ENCODE measurements at regions not wholly inside any gene's neighbourhood (a gene's known extent, or its start where the extent isn't known, plus 50 kb on each side); places are given as distances from the start of the nearest gene placed in this dataset.

GRCh38 chr2:14053105-14053504 lies 579.4 kb upstream of the LRATD1 start:
- no peak overlapping the region for H3K27ac ChIP-seq
- no peaks in the 10 kb centered on the region for H3K36me3 ChIP-seq (replicated peaks)
- DNase-seq, result no peak
- in situ Hi-C loops (cut with HindIII; ENCODE audit: low pct_ligation_motif_present, low sequenced_read_pairs), result no loop called here
- TF ChIP-seq CTCF (IDR thresholded peaks at IDR 0.05; ENCODE audit: low read depth, low read length, missing control alignments), result no peak
- H3K4me3 ChIP-seq (ENCODE audit: low read depth, low read length), result no peak overlapping the region
- H3K27me3 ChIP-seq (replicated peaks), result no peaks in the 10 kb centered on the region

- H3K36me3 ChIP-seq (replicated peaks), result no peaks in the 10 kb centered on the region
- no peak overlapping the region for H3K27ac ChIP-seq
- TF ChIP-seq CTCF (IDR thresholded peaks at IDR 0.05; ENCODE audit: low read depth, low read length, missing control alignments), result no peak
- DNase-seq, result no peak
- in situ Hi-C loops (cut with HindIII; ENCODE audit: low pct_ligation_motif_present, low sequenced_read_pairs), result no loop called here
- no peaks in the 10 kb centered on the region for H3K27me3 ChIP-seq (replicated peaks)
- H3K4me3 ChIP-seq (ENCODE audit: low read depth, low read length), result no peak overlapping the region
These were observed 568.2 kb upstream of the LRATD1 start for GRCh38 chr2:14064346-14064745.

GRCh38 chr2:14072338-14072737 lies 560.2 kb upstream of the LRATD1 start:
- TF ChIP-seq CTCF (IDR thresholded peaks at IDR 0.05; ENCODE audit: low read depth, low read length, missing control alignments), result no peak
- Histone ChIP-seq H3K4me3 (ENCODE audit: low read depth, low read length) (no peak overlapping the region), H3K36me3 (replicated peaks) (no peaks in the 10 kb centered on the region), H3K27ac (no peak overlapping the region), H3K27me3 (replicated peaks) (no peaks in the 10 kb centered on the region)
- no peak for DNase-seq
- in situ Hi-C loops (cut with HindIII; ENCODE audit: low pct_ligation_motif_present, low sequenced_read_pairs), result no loop called here

- in situ Hi-C loops (cut with HindIII; ENCODE audit: low pct_ligation_motif_present, low sequenced_read_pairs), result no loop called here
- H3K27me3 ChIP-seq (replicated peaks), result no peaks in the 10 kb centered on the region
- no peak for DNase-seq
- H3K4me3 ChIP-seq (ENCODE audit: low read depth, low read length), result no peak overlapping the region
- no peak for TF ChIP-seq CTCF (IDR thresholded peaks at IDR 0.05; ENCODE audit: low read depth, low read length, missing control alignments)
- no peak overlapping the region for H3K27ac ChIP-seq
- no peaks in the 10 kb centered on the region for H3K36me3 ChIP-seq (replicated peaks)
These were observed 557.8 kb upstream of the LRATD1 start for GRCh38 chr2:14074691-14075090.

- Histone ChIP-seq H3K27ac (no peak overlapping the region), H3K4me3 (ENCODE audit: low read depth, low read length) (no peak overlapping the region), H3K36me3 (replicated peaks) (no peaks in the 10 kb centered on the region), H3K27me3 (replicated peaks) (no peaks in the 10 kb centered on the region)
- in situ Hi-C loops (cut with HindIII; ENCODE audit: low pct_ligation_motif_present, low sequenced_read_pairs), result no loop called here
- no peak for DNase-seq
- TF ChIP-seq CTCF (IDR thresholded peaks at IDR 0.05; ENCODE audit: low read depth, low read length, missing control alignments), result no peak
These were observed 552.9 kb upstream of the LRATD1 start for GRCh38 chr2:14079576-14079975.

GRCh38 chr2:14081521-14081920 lies 551.0 kb upstream of the LRATD1 start:
- no peaks in the 10 kb centered on the region for H3K36me3 ChIP-seq (replicated peaks)
- in situ Hi-C loops (cut with HindIII; ENCODE audit: low pct_ligation_motif_present, low sequenced_read_pairs), result no loop called here

More at GRCh38 chr2:14081521-14081920, 551.0 kb upstream of the LRATD1 start:
- Histone ChIP-seq H3K4me3 (ENCODE audit: low read depth, low read length) (no peak overlapping the region), H3K27me3 (replicated peaks) (no peaks in the 10 kb centered on the region), H3K27ac (no peak overlapping the region)
- no peak for TF ChIP-seq CTCF (IDR thresholded peaks at IDR 0.05; ENCODE audit: low read depth, low read length, missing control alignments)
- DNase-seq, result no peak

All from brain microvascular endothelial cell (primary cell).